ENCODE measurements at regions not wholly inside any gene's neighbourhood (a gene's known extent, or its start where the extent isn't known, plus 50 kb on each side); places are given as distances from the start of the nearest gene placed in this dataset.

DNA sequence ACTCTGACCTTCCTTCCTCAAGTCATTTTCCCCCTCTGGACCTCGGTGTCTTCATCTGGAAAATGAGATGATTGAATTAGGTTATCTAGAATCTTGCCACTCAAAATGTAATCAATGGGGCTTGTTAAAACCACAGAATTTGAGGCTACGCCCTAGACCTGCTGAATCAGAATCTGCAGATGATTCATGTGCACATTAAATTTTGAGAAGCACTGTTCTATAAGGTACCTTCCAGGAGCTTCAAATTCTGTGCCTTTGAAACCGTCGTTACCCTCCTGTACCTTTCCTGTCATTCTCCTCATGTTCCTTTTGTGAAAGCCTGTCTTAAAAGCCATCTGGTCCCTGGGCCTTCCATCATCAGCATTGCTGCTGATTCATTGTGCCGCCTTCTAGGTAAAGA lies 172.4 kb upstream of the TOPAZ1 start:
- CTCF ChIA-PET = no interaction called here
- H3K36me3 Mint-ChIP-seq (ENCODE audit: low read depth) = no peaks in the 10 kb centered on the region
- H3K27me3 Mint-ChIP-seq = peaks cover 8% of the 10 kb centered on the region
- POLR2A ChIA-PET = no interaction called here
- H3K27ac Mint-ChIP-seq = no peak overlapping the region
- no peak for DNase-seq
- H3K9me3 Mint-ChIP-seq = no peaks in the 10 kb centered on the region
- no peak overlapping the region for H3K4me3 Mint-ChIP-seq
- peaks cover 10% of the 10 kb centered on the region for H3K4me1 Mint-ChIP-seq

DNA sequence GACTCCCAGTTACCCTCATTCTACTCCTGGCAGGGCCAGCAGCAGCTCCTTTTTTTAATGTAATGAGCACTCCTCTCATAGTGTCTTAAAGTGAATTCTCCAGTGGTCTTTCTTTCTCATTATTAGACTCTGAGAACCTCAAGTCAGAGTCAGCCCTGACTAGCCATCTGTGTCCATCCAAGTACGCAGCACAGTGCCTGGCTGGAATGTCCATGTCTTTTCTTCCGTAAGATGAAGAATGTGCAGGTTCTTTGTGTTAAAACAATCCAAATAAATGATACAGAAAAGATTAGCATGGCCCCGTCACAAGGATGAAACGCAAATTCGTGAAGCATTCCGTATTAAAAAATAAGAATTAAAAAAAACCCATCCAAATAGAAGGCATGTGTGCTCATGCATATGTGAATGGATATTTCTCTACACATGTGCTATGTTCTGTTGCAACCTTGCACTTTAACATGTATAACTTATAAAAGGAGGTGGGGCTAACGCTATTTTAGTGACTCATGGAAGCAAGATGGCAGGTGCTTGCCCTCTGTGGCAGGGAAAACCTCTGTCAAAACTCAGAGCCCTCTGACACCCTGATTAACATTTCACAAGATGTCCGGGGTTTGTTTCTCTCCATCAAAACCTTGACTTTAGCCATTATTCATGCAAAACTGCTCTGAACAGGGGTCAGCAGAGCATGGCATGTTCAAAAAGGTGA lies 170.7 kb upstream of the TOPAZ1 start:
- CTCF ChIA-PET = no interaction called here
- POLR2A ChIA-PET = no interaction called here
- Mint-ChIP-seq H3K27me3 (peaks cover 4% of the 10 kb centered on the region), H3K9me3 (no peaks in the 10 kb centered on the region), H3K36me3 (ENCODE audit: low read depth) (no peaks in the 10 kb centered on the region), H3K27ac (no peak overlapping the region), H3K4me1 (peaks cover 10% of the 10 kb centered on the region), H3K4me3 (no peak overlapping the region)
- DNase-seq = no peak

DNA sequence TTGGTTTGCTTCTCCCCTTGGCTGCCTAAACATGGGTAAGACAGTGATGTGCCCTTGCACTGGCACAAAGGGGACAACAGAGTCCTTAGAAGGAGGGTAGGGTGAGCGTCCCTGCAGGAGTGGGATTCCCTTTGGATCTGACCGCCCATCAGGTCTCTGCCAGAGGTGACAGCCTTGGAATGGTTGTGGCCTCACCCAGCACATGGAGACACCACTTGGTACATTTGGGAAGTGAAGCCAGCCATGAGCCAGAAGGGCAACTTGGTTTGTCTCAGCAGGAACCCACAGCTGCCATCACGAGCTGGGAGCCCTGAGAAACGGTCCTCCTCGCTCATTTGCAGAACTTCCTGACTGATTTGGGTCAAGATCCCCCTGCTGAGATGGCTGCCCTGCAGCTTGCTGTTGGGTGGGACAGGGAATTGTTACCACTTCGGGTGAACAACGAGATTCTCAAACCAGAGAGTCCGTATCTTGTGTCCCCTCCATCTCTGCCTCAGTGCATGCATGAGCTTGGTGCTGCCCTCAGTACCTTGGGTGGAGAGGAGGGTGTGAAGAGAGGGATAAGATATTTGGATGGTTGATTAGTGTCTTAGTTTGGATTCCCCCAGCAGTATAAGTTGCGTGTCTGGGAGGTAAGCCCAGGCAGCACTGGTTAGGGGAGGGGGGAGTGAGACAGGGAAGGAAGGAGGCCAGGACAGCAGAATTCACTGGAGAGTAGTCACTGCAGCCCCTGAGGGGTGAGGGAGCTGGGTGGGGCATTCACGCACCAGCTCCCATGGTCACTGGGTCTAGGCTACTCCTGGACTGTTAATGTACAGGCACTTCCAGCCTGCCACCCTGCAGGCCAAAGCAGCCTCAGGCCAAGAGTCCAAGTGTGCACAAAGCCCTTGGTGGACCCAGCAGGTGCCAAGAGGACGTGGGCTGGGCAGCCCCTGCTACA lies 168.8 kb upstream of the TOPAZ1 start:
- POLR2A ChIA-PET = no interaction called here
- no peaks in the 10 kb centered on the region for H3K9me3 Mint-ChIP-seq
- H3K4me1 Mint-ChIP-seq = peaks cover 10% of the 10 kb centered on the region
- no peak overlapping the region for H3K4me3 Mint-ChIP-seq
- no peaks in the 10 kb centered on the region for H3K36me3 Mint-ChIP-seq (ENCODE audit: low read depth)
- CTCF ChIA-PET = no interaction called here
- H3K27me3 Mint-ChIP-seq = peaks cover 3% of the 10 kb centered on the region
- H3K27ac Mint-ChIP-seq = no peak overlapping the region
- DNase-seq = no peak

DNA sequence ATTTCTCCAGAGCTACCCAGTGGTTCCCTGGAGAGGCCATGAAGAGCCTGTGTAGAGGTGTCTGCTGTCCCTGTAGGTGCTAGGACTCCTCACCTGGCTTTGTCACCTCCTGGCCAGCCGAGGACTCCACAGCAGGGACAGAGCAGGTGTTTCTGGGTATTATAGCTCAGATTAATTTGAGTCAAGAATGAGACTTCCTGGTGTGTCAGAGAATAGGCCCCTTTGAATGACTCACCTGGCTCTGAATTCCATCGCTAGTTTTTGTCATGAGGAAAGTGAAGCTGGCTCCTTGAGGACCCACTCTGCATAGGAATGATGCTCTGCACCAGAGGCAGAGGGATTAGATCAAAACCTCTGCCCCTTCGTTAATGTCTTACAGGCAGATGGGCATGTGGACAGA lies 167.5 kb upstream of the TOPAZ1 start:
- ChIA-PET CTCF (no interaction called here), POLR2A (no interaction called here)
- no peaks in the 10 kb centered on the region for H3K9me3 Mint-ChIP-seq
- no peak for DNase-seq
- H3K4me1 Mint-ChIP-seq = peaks cover 5% of the 10 kb centered on the region
- peaks cover 4% of the 10 kb centered on the region for H3K27me3 Mint-ChIP-seq
- H3K4me3 Mint-ChIP-seq = no peak overlapping the region
- H3K36me3 Mint-ChIP-seq (ENCODE audit: low read depth) = no peaks in the 10 kb centered on the region
- no peak overlapping the region for H3K27ac Mint-ChIP-seq

DNA sequence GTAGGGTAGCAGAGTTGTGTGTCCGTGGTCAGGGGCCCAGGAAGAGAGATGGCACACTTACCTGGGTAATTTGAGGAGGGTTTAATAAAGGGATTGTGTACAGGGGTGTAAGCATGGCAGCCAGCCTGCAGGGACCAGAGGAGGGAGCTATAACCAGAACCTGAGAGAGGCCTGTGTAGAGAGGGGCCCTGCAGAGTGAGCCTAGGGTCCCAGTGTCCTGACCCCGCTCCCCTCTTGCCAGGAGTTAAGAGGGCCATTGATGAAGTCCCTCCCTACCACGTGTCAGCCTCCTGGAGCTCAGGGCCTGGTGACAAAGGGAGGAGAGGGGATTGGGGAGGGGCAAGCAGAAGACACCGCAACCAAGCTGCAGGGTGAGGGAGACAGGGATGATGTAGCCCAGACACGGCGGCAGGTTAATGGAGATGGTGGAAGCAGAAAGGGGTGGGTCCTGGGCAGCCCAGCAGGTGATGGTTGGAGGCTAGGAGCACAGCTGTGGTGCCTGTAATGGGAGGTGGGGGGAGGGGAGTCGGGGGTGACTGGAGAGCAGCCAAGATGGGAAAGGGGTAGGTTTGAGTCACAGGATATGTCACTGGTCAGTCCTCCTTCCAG lies 165.4 kb upstream of the TOPAZ1 start:
- H3K4me3 Mint-ChIP-seq = no peak overlapping the region
- no peaks in the 10 kb centered on the region for H3K4me1 Mint-ChIP-seq
- DNase-seq = no peak
- H3K27ac Mint-ChIP-seq = no peak overlapping the region
- H3K36me3 Mint-ChIP-seq (ENCODE audit: low read depth) = no peaks in the 10 kb centered on the region
- no peaks in the 10 kb centered on the region for H3K9me3 Mint-ChIP-seq
- peaks cover 11% of the 10 kb centered on the region for H3K27me3 Mint-ChIP-seq
- POLR2A ChIA-PET = no interaction called here
- CTCF ChIA-PET = no interaction called here

DNA sequence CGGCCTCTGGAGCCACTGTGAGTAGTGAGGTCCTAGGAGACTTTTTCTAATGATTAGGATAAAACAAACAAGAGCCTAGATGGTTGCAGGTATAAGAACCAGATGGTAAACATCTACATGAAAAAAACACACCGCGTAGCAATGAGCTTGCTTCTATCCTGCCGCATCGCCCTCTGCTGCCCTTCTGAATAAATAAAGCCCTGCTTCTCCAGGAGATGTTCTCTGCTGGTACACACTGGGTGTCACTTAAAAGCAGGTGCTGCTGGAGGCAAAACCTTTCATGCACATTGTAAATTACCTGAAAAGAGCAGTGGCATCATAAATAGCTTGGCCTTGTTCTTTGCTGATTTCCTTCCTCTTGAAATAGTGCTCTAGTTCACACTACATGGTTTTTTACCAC lies 164.4 kb upstream of the TOPAZ1 start:
- Mint-ChIP-seq H3K36me3 (ENCODE audit: low read depth) (no peaks in the 10 kb centered on the region), H3K27me3 (peaks cover 10% of the 10 kb centered on the region), H3K4me1 (no peaks in the 10 kb centered on the region), H3K4me3 (no peak overlapping the region), H3K9me3 (no peaks in the 10 kb centered on the region), H3K27ac (no peak overlapping the region)
- no peak for DNase-seq
- ChIA-PET CTCF (no interaction called here), POLR2A (no interaction called here)

DNA sequence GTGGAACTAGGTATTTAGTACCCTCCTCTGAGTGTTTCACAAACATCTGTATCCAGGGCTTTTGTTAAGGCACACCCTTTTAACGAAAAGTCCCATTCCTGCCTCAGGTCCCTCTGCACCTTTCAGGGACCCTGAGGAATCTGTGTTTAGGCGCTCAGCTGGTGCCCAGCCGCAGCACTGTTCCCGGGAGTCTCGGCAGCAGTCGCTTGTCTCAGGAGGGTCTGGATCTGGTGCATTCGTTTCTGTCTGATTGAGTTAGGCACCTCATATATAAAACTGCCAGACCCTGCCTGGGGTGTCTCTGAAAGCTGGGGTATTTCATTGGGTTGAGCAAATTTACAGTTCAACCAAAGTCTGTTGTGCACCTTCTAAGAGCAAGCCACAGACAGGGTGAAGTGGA lies 162.8 kb upstream of the TOPAZ1 start:
- ChIA-PET POLR2A (no interaction called here), CTCF (no interaction called here)
- H3K27ac Mint-ChIP-seq = no peak overlapping the region
- H3K36me3 Mint-ChIP-seq (ENCODE audit: low read depth) = no peaks in the 10 kb centered on the region
- no peak overlapping the region for H3K4me3 Mint-ChIP-seq
- peaks cover 9% of the 10 kb centered on the region for H3K27me3 Mint-ChIP-seq
- no peaks in the 10 kb centered on the region for H3K4me1 Mint-ChIP-seq
- DNase-seq = no peak
- no peaks in the 10 kb centered on the region for H3K9me3 Mint-ChIP-seq

DNA sequence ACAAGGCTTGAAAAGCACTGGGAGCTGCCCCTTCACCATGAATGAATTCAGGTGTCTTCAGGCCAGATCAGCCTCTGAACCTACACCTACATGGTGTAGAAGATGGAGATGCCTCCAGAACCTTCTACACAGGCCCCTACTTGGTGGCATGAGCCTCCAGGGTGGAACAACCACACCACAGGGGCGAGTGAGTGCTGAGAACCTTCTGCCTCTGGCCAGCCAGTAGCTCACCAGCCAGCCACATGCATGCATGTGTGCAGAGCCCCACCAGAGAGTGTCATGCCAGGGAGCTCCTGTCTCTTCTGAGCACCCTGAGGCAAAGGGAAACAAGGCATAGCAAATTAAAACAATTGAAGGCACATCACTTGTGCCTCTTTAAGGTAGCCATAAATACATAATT lies 161.8 kb upstream of the TOPAZ1 start:
- ChIA-PET POLR2A (no interaction called here), CTCF (no interaction called here)
- Mint-ChIP-seq H3K27ac (no peak overlapping the region), H3K36me3 (ENCODE audit: low read depth) (no peaks in the 10 kb centered on the region), H3K4me3 (no peak overlapping the region), H3K9me3 (no peaks in the 10 kb centered on the region), H3K4me1 (no peaks in the 10 kb centered on the region), H3K27me3 (peaks cover 9% of the 10 kb centered on the region)
- no peak for DNase-seq

DNA sequence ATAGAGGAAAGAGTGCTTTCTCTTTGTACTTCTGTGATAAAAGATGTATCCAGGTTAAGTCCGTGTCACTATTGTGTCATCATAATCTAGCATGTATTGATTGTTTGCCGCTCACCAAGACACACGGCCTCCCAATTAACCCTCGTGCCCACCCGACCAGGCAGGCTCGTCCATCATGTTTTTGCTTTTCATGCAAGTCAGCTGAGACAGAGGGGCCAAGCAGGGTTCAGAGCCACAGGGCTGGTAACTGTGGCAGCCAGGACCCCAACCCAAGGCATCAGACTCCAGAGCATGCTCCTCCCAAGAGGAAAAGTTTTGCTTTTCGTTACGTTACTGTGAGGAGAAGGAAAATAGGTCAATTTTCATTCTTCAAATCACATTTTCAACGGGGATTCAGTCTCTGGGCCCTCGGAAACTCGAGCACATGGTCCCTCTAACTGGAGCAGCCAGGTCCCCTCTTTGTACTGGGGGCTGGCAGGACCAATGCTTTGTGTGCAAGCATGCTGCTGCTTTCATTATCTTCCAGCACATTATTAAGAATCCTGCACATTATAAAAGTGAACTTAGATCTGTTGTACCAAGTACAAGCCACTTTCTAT lies 161.1 kb upstream of the TOPAZ1 start:
- H3K9me3 Mint-ChIP-seq = no peaks in the 10 kb centered on the region
- H3K36me3 Mint-ChIP-seq (ENCODE audit: low read depth) = no peaks in the 10 kb centered on the region
- POLR2A ChIA-PET = no interaction called here
- CTCF ChIA-PET = no interaction called here
- peaks cover 9% of the 10 kb centered on the region for H3K27me3 Mint-ChIP-seq
- H3K27ac Mint-ChIP-seq = no peak overlapping the region
- H3K4me3 Mint-ChIP-seq = no peak overlapping the region
- DNase-seq = no peak
- no peaks in the 10 kb centered on the region for H3K4me1 Mint-ChIP-seq

DNA sequence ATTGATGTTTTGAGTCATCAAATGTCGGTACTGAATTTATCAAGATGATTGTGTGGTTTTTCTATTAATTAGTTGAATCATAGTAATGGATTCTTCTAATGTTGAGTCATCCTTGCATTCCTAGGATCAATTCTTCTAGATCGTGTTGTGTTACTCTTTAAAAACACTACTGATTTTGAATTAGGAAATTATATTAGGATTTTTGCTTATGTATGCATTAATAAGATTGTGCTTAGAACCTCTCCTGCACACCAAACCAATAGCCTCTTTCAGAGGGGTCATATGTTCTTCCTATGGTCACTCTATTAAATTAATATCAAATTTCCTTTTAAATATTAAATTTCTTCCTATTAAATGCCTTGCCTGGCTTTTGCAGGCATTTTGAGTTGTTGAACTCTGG lies 151.7 kb upstream of the TOPAZ1 start:
- no peak for DNase-seq
- Mint-ChIP-seq H3K4me1 (peaks cover 15% of the 10 kb centered on the region), H3K27me3 (peaks cover 22% of the 10 kb centered on the region), H3K9me3 (no peaks in the 10 kb centered on the region), H3K4me3 (no peak overlapping the region), H3K36me3 (ENCODE audit: low read depth) (no peaks in the 10 kb centered on the region), H3K27ac (no peak overlapping the region)
- CTCF ChIA-PET = no interaction called here
- POLR2A ChIA-PET = no interaction called here

DNA sequence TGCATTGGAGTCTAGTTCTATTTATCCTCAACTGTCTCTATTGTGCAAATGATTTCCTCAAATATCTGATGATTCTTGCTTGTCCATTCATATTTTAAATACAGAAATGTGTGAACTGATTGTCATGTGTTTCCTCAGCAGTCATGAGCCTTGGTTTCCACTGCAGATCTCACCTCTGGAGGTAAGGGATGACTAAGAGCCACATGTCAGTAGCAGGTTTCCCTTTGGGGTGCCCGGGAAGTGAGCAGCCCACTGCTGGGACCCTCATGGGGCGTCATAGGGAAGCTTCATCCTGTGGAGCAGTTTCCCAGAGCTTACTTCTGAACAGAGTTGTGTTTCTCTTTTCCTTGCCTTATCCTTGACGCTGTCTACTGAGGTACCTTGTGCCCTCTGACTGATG lies 149.2 kb upstream of the TOPAZ1 start:
- Mint-ChIP-seq H3K9me3 (no peaks in the 10 kb centered on the region), H3K36me3 (ENCODE audit: low read depth) (no peaks in the 10 kb centered on the region), H3K4me1 (peaks cover 15% of the 10 kb centered on the region), H3K27me3 (peaks cover 19% of the 10 kb centered on the region), H3K27ac (no peak overlapping the region), H3K4me3 (no peak overlapping the region)
- no peak for DNase-seq
- POLR2A ChIA-PET = no interaction called here
- CTCF ChIA-PET = no interaction called here

DNA sequence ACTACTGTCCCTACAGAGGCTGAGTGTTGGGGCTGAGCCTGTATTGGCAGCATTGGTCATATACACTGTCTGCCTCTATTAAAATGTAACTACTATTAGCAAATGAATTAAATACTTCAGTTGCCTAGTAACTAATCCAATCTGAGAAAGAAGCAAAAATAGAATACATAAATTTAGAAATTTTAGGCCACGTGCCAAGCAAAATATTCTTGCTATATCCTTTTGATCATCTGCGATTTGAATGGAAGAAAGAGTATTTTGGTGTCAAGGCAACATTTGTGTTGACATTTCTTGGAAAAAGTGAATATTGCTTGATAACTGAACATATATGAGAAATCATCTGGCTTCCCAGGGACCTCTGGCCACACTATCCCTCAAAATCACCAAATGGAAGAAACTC lies 148.2 kb upstream of the TOPAZ1 start:
- Mint-ChIP-seq H3K27ac (no peak overlapping the region), H3K36me3 (ENCODE audit: low read depth) (no peaks in the 10 kb centered on the region), H3K4me3 (no peak overlapping the region), H3K27me3 (peaks cover 23% of the 10 kb centered on the region), H3K9me3 (no peaks in the 10 kb centered on the region), H3K4me1 (peaks cover 15% of the 10 kb centered on the region)
- DNase-seq = no peak
- ChIA-PET POLR2A (no interaction called here), CTCF (no interaction called here)

DNA sequence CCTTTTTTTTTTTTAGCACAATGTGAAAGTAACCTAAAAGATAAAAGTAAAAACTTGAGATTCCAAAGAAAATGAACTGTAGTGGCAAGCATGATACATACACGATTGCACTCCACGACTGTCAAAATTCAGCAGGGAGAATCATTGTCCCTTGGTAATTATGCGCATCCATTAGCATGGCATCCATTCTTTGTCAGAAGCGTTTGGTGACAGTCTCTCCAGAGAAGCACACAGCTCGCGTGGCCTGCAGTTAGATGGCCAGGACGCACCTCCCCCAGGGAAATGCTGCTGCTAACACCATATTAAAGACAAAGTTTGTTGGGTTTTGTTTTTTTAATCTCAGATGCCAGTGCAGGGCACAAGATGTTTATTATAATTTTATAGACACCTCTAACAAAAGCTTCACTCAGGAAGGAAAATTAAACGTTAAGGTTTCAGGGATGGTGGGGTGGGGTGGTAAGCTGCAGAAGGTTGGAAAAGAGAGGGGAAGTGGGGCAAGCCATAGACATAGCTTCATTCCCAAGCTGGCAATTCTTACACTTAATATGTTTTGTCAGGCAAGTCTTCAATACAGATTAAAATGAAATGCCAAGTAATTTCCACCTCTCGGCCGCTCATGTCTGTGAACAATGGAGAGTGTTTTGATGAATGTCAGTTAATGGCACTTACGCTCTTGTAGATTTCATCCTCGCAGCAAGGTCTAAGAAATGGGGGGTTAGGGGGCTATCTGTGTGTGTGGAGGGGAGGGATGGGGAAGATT lies 142.8 kb upstream of the TOPAZ1 start:
- POLR2A ChIA-PET = no interaction called here
- CTCF ChIA-PET = no interaction called here
- peaks cover 42% of the 10 kb centered on the region for H3K27me3 Mint-ChIP-seq
- no peak overlapping the region for H3K4me3 Mint-ChIP-seq
- no peak for DNase-seq
- no peaks in the 10 kb centered on the region for H3K9me3 Mint-ChIP-seq
- peaks cover 2% of the 10 kb centered on the region for H3K4me1 Mint-ChIP-seq
- no peaks in the 10 kb centered on the region for H3K36me3 Mint-ChIP-seq (ENCODE audit: low read depth)
- H3K27ac Mint-ChIP-seq = no peak overlapping the region
